PC-3 (cell line): ENCODE measurements at regions not wholly inside any gene's neighbourhood (a gene's known extent, or its start where the extent isn't known, plus 50 kb on each side); places are given as distances from the start of the nearest gene placed in this dataset.

Experiments used
- ATAC-seq: fragments of 200-7000 bp; cut with Tn5 transposase; 2 replicates; pipeline ENCODE4 v1.9.1; 2020; ENCODE audit warnings: mild to moderate bottlenecking, moderate library complexity
- BruUV-seq: library from RNA; stranded (reverse); fragments of 400-500 nt; replicated peaks from 2 replicates; lab custom pipeline; 2021; lab: Mats Ljungman, UMichigan
- CTCF ChIA-PET: fragments of 300-600 bp; sonication (Branson Sonifier 250); formaldehyde crosslinking; loops from one replicate; lab custom pipeline; 2022; ENCODE audit warnings: antibody characterized with exemption; lab: Charles Lee
- POLR2A ChIA-PET: fragments of 300-600 bp; sonication (Branson Sonifier 250); formaldehyde crosslinking; loops from one replicate; lab custom pipeline; 2022; ENCODE audit warnings: antibody characterized with exemption; ENCODE audit not compliant: unreplicated experiment; lab: Charles Lee
- DNase-seq: peaks from one replicate; pipeline ENCODE4 v3.0.0-alpha.2; 2015
- H2AFZ ChIP-seq: fragments of 300-600 bp; sonication (generic); 2 replicates; pipeline ENCODE4 v1.6.0; 2016; ENCODE audit warnings: antibody characterized with exemption, low read length
- H3F3A ChIP-seq: fragments of 300-600 bp; sonication (generic); one replicate; pipeline ENCODE4 v1.6.0; 2017; ENCODE audit warnings: antibody characterized with exemption, low read length, control low read depth, mild to moderate bottlenecking; ENCODE audit not compliant: unreplicated experiment
- H3K27ac ChIP-seq: fragments of 300-600 bp; sonication (generic); 2 replicates; pipeline ENCODE4 v1.5.1; 2016; ENCODE audit warnings: mild to moderate bottlenecking, low read length
- H3K27me3 ChIP-seq: fragments of 300-600 bp; sonication (generic); 2 replicates; pipeline ENCODE4 v1.6.1; 2016; ENCODE audit warnings: low read length, mixed read lengths
- H3K36me3 ChIP-seq: fragments of 300-600 bp; sonication (generic); 2 replicates; pipeline ENCODE4 v1.6.1; 2016; ENCODE audit warnings: low read depth, mixed run types, low read length, mixed read lengths
- H3K4me1 ChIP-seq: fragments of 300-600 bp; sonication (generic); 2 replicates; pipeline ENCODE4 v1.5.1; 2016; ENCODE audit warnings: low read length; ENCODE audit not compliant: insufficient read depth
- H3K4me2 ChIP-seq: fragments of 300-600 bp; sonication (generic); 2 replicates; pipeline ENCODE4 v1.6.0; 2016; ENCODE audit warnings: low read length
- H3K4me3 ChIP-seq: fragments of 300-600 bp; sonication (generic); 2 replicates; pipeline ENCODE4 v1.5.1; 2016; ENCODE audit warnings: mild to moderate bottlenecking, low read length, mixed read lengths
- H3K79me2 ChIP-seq: fragments of 300-600 bp; sonication (generic); 2 replicates; pipeline ENCODE4 v1.6.1; 2017; ENCODE audit warnings: low read length, mixed read lengths
- H3K9ac ChIP-seq: fragments of 300-600 bp; sonication (generic); 2 replicates; pipeline ENCODE4 v1.6.0; 2016; ENCODE audit warnings: mild to moderate bottlenecking, low read length
- H3K9me2 ChIP-seq: fragments of 300-600 bp; sonication (generic); replicated peaks from 2 replicates; pipeline ENCODE4 v1.6.1; 2016; ENCODE audit warnings: mixed run types, low read length, mixed read lengths
- H3K9me3 ChIP-seq: fragments of 300-600 bp; sonication (generic); 2 replicates; pipeline ENCODE4 v1.6.1; 2016; ENCODE audit warnings: low read length, mixed read lengths
- H4K20me1 ChIP-seq: fragments of 300-600 bp; sonication (generic); 2 replicates; pipeline ENCODE4 v1.6.1; 2016; ENCODE audit warnings: low read length, mixed read lengths
- CTCF ChIP-seq: fragments of 300-600 bp; sonication (generic); conservative IDR thresholded peaks from 2 replicates; pipeline ENCODE4 v1.5.1; 2017; ENCODE audit warnings: antibody characterized with exemption, low read depth, mild to moderate bottlenecking, low read length
- EZH2 ChIP-seq: fragments of 300-600 bp; sonication (generic); IDR thresholded peaks from one replicate; pipeline ENCODE4 v1.6.1; 2017; ENCODE audit warnings: antibody characterized with exemption, mild to moderate bottlenecking, low read length; ENCODE audit not compliant: unreplicated experiment
- EZH2phosphoT487 ChIP-seq: fragments of 300-600 bp; sonication (generic); IDR thresholded peaks from 2 replicates; pipeline ENCODE4 v1.6.1; 2018; ENCODE audit warnings: mild to moderate bottlenecking, antibody characterized with exemption, low read length, borderline replicate concordance
- intact Hi-C: fragments of 100-400 bp; cut with micrococcal nuclease; formaldehyde crosslinking; loops from 2 replicates; pipeline ENCODE4 v1.9.0; 2023

GRCh38 chr4:153045111-153045982, 109.2 kb downstream of the FHDC1 start:
- H3K9me3 ChIP-seq: no peaks in the 10 kb centered on the region
- ATAC-seq (no peak), DNase-seq (peak; percentile 28)
- H3F3A ChIP-seq: no peaks in the 10 kb centered on the region
- no TSS peak for BruUV-seq
- POLR2A ChIA-PET: no interaction called here
- H4K20me1 ChIP-seq: no peaks in the 10 kb centered on the region
- no peak overlapping the region for H3K4me3 ChIP-seq
- no peak overlapping the region for H3K27ac ChIP-seq
- no peaks in the 10 kb centered on the region for H3K4me1 ChIP-seq
- intact Hi-C loops: no loop called here
- H3K79me2 ChIP-seq: no peaks in the 10 kb centered on the region
- H3K9ac ChIP-seq: no peak overlapping the region
- H3K9me2 ChIP-seq: no peaks in the 10 kb centered on the region
- no peak overlapping the region for H2AFZ ChIP-seq
- CTCF ChIA-PET: no interaction called here
- TF ChIP-seq EZH2 (no peak), CTCF (no peak), EZH2phosphoT487 (no peak)
- H3K4me2 ChIP-seq: no peak overlapping the region
- no peaks in the 10 kb centered on the region for H3K27me3 ChIP-seq
- H3K36me3 ChIP-seq: no peaks in the 10 kb centered on the region

- Histone ChIP-seq H3K4me2 (no peak overlapping the region), H3K27me3 (0 out of 2 replicates have a peak, but pooled peaks cover 4% of the 10 kb centered on the region), H3K9me2 (no peaks in the 10 kb centered on the region), H3K9me3 (no peaks in the 10 kb centered on the region), H4K20me1 (no peaks in the 10 kb centered on the region), H3K27ac (no peak overlapping the region), H3K79me2 (no peaks in the 10 kb centered on the region), H2AFZ (no peak overlapping the region), H3K4me3 (no peak overlapping the region), H3K36me3 (no peaks in the 10 kb centered on the region), H3K4me1 (no peaks in the 10 kb centered on the region), H3K9ac (no peak overlapping the region), H3F3A (no peaks in the 10 kb centered on the region)
- intact Hi-C loops: no loop called here
- POLR2A ChIA-PET: no interaction called here
- CTCF ChIA-PET: no interaction called here
- ATAC-seq: no peak
- no peak for DNase-seq
- TF ChIP-seq EZH2phosphoT487 (no peak), CTCF (no peak), EZH2 (no peak)
- no TSS peak for BruUV-seq
Observed at GRCh38 chr4:153058671-153059060, 122.5 kb downstream of the FHDC1 start.

GRCh38 chr4:153060196-153060595, 124.1 kb downstream of the FHDC1 start:
- CTCF ChIA-PET: no interaction called here
- TF ChIP-seq EZH2 (no peak), EZH2phosphoT487 (no peak), CTCF (no peak)
- H3K27ac ChIP-seq: no peak overlapping the region
- H3F3A ChIP-seq: no peaks in the 10 kb centered on the region
- no peak overlapping the region for H3K9ac ChIP-seq
- H3K4me2 ChIP-seq: no peak overlapping the region
- no peaks in the 10 kb centered on the region for H3K36me3 ChIP-seq
- no peaks in the 10 kb centered on the region for H4K20me1 ChIP-seq
- no peaks in the 10 kb centered on the region for H3K9me3 ChIP-seq
- no peak overlapping the region for H2AFZ ChIP-seq
- 0 out of 2 replicates have a peak, but pooled peaks cover 4% of the 10 kb centered on the region for H3K27me3 ChIP-seq
- no peak overlapping the region for H3K4me3 ChIP-seq
- H3K4me1 ChIP-seq: no peaks in the 10 kb centered on the region
- intact Hi-C loops: no loop called here
- no peak for DNase-seq
- H3K79me2 ChIP-seq: no peaks in the 10 kb centered on the region
- no peaks in the 10 kb centered on the region for H3K9me2 ChIP-seq
- POLR2A ChIA-PET: no interaction called here
- no TSS peak for BruUV-seq
- no peak for ATAC-seq
